SK-N-SH (cell line): ENCODE measurements at regions not wholly inside any gene's neighbourhood (a gene's known extent, or its start where the extent isn't known, plus 50 kb on each side); places are given as distances from the start of the nearest gene placed in this dataset.

Experiments
- CTCF ChIA-PET: fragments of 300-600, 350-600 bp; formaldehyde crosslinking; extraction: SDS; loops from one replicate; lab custom pipeline; 2021; lab: Yijun Ruan, JAX
- POLR2A ChIA-PET: fragments of 350-600 bp; sonication (Branson Sonifier 250); formaldehyde crosslinking; extraction: SDS; loops from one replicate; lab custom pipeline; 2020; ENCODE audit warnings: antibody characterized with exemption, inconsistent platforms; lab: Yijun Ruan, JAX
- DNase-seq: peaks from one replicate; pipeline ENCODE4 v3.0.0; 2012
- H2AFZ ChIP-seq: fragments of 200-600 bp; sonication (generic); 2 replicates; pipeline ENCODE4 v1.8.1; 2016; ENCODE audit warnings: antibody characterized with exemption, mild to moderate bottlenecking, low read depth
- H3F3A ChIP-seq: fragments of 200-600 bp; sonication (generic); replicated peaks from 2 replicates; pipeline ENCODE3; 2016; ENCODE audit warnings: antibody characterized with exemption, mild to moderate bottlenecking; ENCODE audit not compliant: insufficient read depth
- H3K27ac ChIP-seq, 2 experiments: fragments of 200-500 bp in 1 of 2; fragments of 200-600 bp in 1 of 2; sonication (Bioruptor generic) in 1 of 2; sonication (generic), shearing (Covaris generic) in 1 of 2; 2 replicates each; pipeline versions ENCODE4 v1.5.1 to v1.6.1; 2014 to 2016; ENCODE audit warnings: low read depth in 2 of 2, inconsistent platforms in 1 of 2, low read length in 1 of 2, mild to moderate bottlenecking in 1 of 2, mixed read lengths in 1 of 2
- H3K27me3 ChIP-seq: fragments of 200-600 bp; sonication (generic), shearing (Covaris generic); 2 replicates; pipeline ENCODE4 v1.6.1; 2016; ENCODE audit warnings: mixed run types; ENCODE audit not compliant: insufficient read depth
- H3K36me3 ChIP-seq, 2 experiments: fragments of 200-500 bp in 1 of 2; fragments of 200-600 bp in 1 of 2; sonication (Bioruptor generic) in 1 of 2; sonication (generic) in 1 of 2; replicated peaks in 1 of 2; 2 replicates each; pipeline versions ENCODE3 to v1.5.1; 2014 to 2016; ENCODE audit warnings: low read length in 1 of 2, mild to moderate bottlenecking in 1 of 2; ENCODE audit not compliant: insufficient read depth in 2 of 2, control insufficient read depth in 1 of 2
- H3K4me1 ChIP-seq, 2 experiments: fragments of 200-500 bp in 1 of 2; fragments of 200-600 bp in 1 of 2; sonication (Bioruptor generic) in 1 of 2; sonication (generic), shearing (Covaris generic) in 1 of 2; 2 replicates each; pipeline versions ENCODE4 v1.5.1 to v1.6.1; 2014 to 2016; ENCODE audit warnings: low read depth in 1 of 2, low read length in 1 of 2, mixed run types in 1 of 2; ENCODE audit not compliant: insufficient read depth in 2 of 2, control insufficient read depth in 1 of 2
- H3K4me2 ChIP-seq: fragments of 200-600 bp; sonication (generic), shearing (Covaris generic); 2 replicates; pipeline ENCODE4 v1.6.1; 2017; ENCODE audit warnings: mixed run types
- H3K4me3 ChIP-seq, 2 experiments: fragments of 200-500 bp in 1 of 2; fragments of 200-600 bp in 1 of 2; sonication (Bioruptor generic) in 1 of 2; sonication (generic), shearing (Covaris generic) in 1 of 2; 2 replicates each; pipeline versions ENCODE4 v1.5.1 to v1.8.1; 2014 to 2016; ENCODE audit warnings: low read depth in 2 of 2, inconsistent platforms in 1 of 2, low read length in 1 of 2, mild to moderate bottlenecking in 1 of 2, mixed read lengths in 1 of 2, moderate library complexity in 1 of 2
- H3K79me2 ChIP-seq: fragments of 200-600 bp; sonication (generic); 2 replicates; pipeline ENCODE4 v1.8.1; 2017; ENCODE audit warnings: mild to moderate bottlenecking; ENCODE audit not compliant: insufficient read depth
- H3K9ac ChIP-seq: fragments of 200-600 bp; sonication (generic); 2 replicates; pipeline ENCODE4 v1.6.1; 2017; ENCODE audit warnings: mixed run types
- H3K9me2 ChIP-seq: fragments of 200-600 bp; sonication (generic); 2 replicates; pipeline ENCODE4 v1.6.1; 2017; ENCODE audit warnings: mixed run types
- H3K9me3 ChIP-seq: fragments of 200-600 bp; sonication (generic); 2 replicates; pipeline ENCODE4 v1.6.1; 2017; ENCODE audit warnings: mixed run types, mild to moderate bottlenecking, moderate library complexity
- H4K20me1 ChIP-seq: fragments of 200-600 bp; sonication (generic); 2 replicates; pipeline ENCODE4 v1.6.1; 2017; ENCODE audit warnings: mild to moderate bottlenecking, mixed run types; ENCODE audit not compliant: insufficient read depth
- CHD2 ChIP-seq: fragments of 150-350 bp; IDR thresholded peaks from 2 replicates; pipeline ENCODE4 v1.6.1; 2018; ENCODE audit warnings: low read length; ENCODE audit not compliant: partially characterized antibody
- ELF1 ChIP-seq: IDR thresholded peaks from 2 replicates; pipeline ENCODE4 v1.4.0; 2012
- EP300 ChIP-seq, 2 experiments: IDR thresholded peaks; 2 replicates each; pipeline versions ENCODE4 v1.4.0 to v1.6.1; 2012; ENCODE audit warnings: borderline replicate concordance in 1 of 2, low read depth in 1 of 2, low read length in 1 of 2
- EZH2phosphoT487 ChIP-seq: fragments of 200-600 bp; sonication (generic); IDR thresholded peaks from 2 replicates; pipeline ENCODE4 v1.6.1; 2017; ENCODE audit warnings: low read depth, mixed run types, mild to moderate bottlenecking, antibody characterized with exemption, moderate library complexity, borderline replicate concordance
- FOSL2 ChIP-seq: IDR thresholded peaks from 2 replicates; pipeline ENCODE4 v1.4.0; 2012; ENCODE audit warnings: low read depth, mild to moderate bottlenecking, moderate library complexity, borderline replicate concordance
- FOXM1 ChIP-seq: IDR thresholded peaks from 2 replicates; pipeline ENCODE4 v1.4.0; 2012; ENCODE audit warnings: low read depth, mild to moderate bottlenecking
- GABPA ChIP-seq: IDR thresholded peaks from 2 replicates; pipeline ENCODE4 v1.4.0; 2012; ENCODE audit warnings: low read depth, mild to moderate bottlenecking
- GATA2 ChIP-seq: sonication (generic); formaldehyde crosslinking; IDR thresholded peaks from 2 replicates; pipeline ENCODE4 v1.5.0; 2020; ENCODE audit warnings: mild to moderate bottlenecking, missing genetic modification reagents
- JUND ChIP-seq: IDR thresholded peaks from 2 replicates; pipeline ENCODE4 v1.4.0; 2012
- MXI1 ChIP-seq: IDR thresholded peaks from 2 replicates; pipeline ENCODE4 v1.6.1; 2012; ENCODE audit warnings: mild to moderate bottlenecking, low read depth, low read length, improper control_type of control experiment
- RAD21 ChIP-seq: IDR thresholded peaks from 2 replicates; pipeline ENCODE4 v1.6.1; 2012; ENCODE audit warnings: mild to moderate bottlenecking, low read length
- RXRA ChIP-seq: IDR thresholded peaks from 2 replicates; pipeline ENCODE4 v1.4.0; 2012; ENCODE audit warnings: low read depth, mild to moderate bottlenecking, borderline replicate concordance
- SIN3A ChIP-seq: IDR thresholded peaks from 2 replicates; pipeline ENCODE4 v1.6.1; 2012; ENCODE audit warnings: low read depth, mild to moderate bottlenecking, low read length, moderate library complexity, borderline replicate concordance
- SMC3 ChIP-seq: IDR thresholded peaks from 2 replicates; pipeline ENCODE4 v1.6.1; 2012; ENCODE audit warnings: low read depth, low read length, improper control_type of control experiment
- TAF1 ChIP-seq: IDR thresholded peaks from 2 replicates; pipeline ENCODE4 v1.6.1; 2012; ENCODE audit warnings: low read depth, mild to moderate bottlenecking, low read length, moderate library complexity, borderline replicate concordance
- YY1 ChIP-seq: IDR thresholded peaks from 2 replicates; pipeline ENCODE4 v1.4.0; 2012; ENCODE audit warnings: low read depth, mild to moderate bottlenecking
- WGBS: methylation state at CpG from one replicate; pipeline ENCODE4 v1.1.6; 2017; ENCODE audit warnings: low lambda C conversion rate; 5-methylcytosine and 5-hydroxymethylcytosine counted together
- TF ChIP-seq, protein P1 (sequence below): fragments of 150-350 bp; IDR thresholded peaks from 2 replicates; pipeline ENCODE4 v1.6.1; 2017; ENCODE audit warnings: antibody characterized with exemption, low read length, low read depth, borderline replicate concordance
- TF ChIP-seq, protein P2 (sequence below): IDR thresholded peaks from 2 replicates; pipeline ENCODE4 v1.4.0; 2012; ENCODE audit warnings: low read depth
- TF ChIP-seq, protein P3 (sequence below): IDR thresholded peaks from 2 replicates; pipeline ENCODE4; 2012
- TF ChIP-seq, protein P4 (sequence below): fragments of 200-600 bp; sonication (generic); IDR thresholded peaks from 2 replicates; pipeline ENCODE4 v1.6.1; 2017; ENCODE audit warnings: antibody characterized with exemption, mild to moderate bottlenecking, moderate library complexity

DNA sequence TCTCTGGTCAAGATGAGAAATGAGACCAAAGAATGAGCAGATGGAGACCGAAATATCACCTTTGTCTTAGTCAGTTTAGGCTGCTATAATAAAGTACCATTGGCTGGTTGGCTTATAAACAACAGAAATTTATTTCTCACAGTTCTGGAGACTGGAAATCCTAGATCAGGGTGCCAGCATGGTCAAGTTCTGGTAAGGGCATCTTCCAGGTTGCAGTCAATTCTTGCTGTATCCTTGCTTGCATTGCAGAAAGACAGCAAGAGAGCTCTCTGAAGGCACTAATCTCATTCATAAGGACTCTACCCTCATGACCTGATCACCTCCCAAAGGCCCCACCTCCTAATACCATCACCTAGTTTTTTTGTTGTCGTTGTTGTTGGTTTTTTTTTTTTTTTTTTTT, 52.7 kb upstream of the MKLN1 start:
- Histone ChIP-seq H4K20me1 (no peaks in the 10 kb centered on the region), H3K4me1 (no peaks in the 10 kb centered on the region), H2AFZ (no peak overlapping the region), H3K9me2 (no peaks in the 10 kb centered on the region), H3K79me2 (no peaks in the 10 kb centered on the region), H3K9me3 (no peaks in the 10 kb centered on the region), H3K27me3 (no peaks in the 10 kb centered on the region), H3K4me2 (no peak overlapping the region), H3K27ac (no peak overlapping the region), H3K4me3 (no peak overlapping the region), H3K9ac (no peak overlapping the region), H3K36me3 (no peaks in the 10 kb centered on the region), H3F3A (no peaks in the 10 kb centered on the region)
- ChIA-PET POLR2A (no interaction called here), CTCF (no interaction called here)
- no peak for TF ChIP-seq YY1
- no peak for TF ChIP-seq SMC3
- TF ChIP-seq, protein P1, sequence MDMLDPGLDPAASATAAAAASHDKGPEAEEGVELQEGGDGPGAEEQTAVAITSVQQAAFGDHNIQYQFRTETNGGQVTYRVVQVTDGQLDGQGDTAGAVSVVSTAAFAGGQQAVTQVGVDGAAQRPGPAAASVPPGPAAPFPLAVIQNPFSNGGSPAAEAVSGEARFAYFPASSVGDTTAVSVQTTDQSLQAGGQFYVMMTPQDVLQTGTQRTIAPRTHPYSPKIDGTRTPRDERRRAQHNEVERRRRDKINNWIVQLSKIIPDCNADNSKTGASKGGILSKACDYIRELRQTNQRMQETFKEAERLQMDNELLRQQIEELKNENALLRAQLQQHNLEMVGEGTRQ: no peak
- no peak for TF ChIP-seq EZH2phosphoT487
- 65% methylated on average over 2 of the region's 2 CpGs for WGBS
- DNase-seq: no peak

DNA sequence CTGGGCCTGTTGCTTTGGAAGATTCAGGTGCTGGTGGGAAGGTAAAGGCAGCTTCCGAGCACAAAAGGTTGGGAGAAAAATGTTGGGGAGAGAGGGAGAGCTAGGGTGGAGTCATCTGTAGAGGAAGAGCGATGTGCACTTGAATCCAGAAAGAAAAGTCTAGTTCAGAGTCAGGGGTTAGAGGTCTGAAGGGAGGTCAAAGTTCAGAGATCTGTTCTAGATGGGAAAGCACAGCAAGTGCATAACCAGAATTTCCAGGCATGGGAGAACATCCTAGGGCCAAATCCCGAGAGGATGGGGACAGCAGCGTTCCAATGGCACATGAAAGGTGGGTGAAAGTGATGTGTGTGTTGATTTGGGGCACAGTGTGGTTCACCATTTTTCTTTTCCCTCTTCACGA, 51.5 kb upstream of the MKLN1 start:
- DNase-seq: no peak
- no peaks in the 10 kb centered on the region for H3K9me2 ChIP-seq
- H2AFZ ChIP-seq: no peak overlapping the region
- ChIA-PET CTCF (no interaction called here), POLR2A (interaction anchor here (0.6 kb wide), 1 partner anchor 175 kb away, joined by 3 read pairs; no protein-coding TSS in a partner anchor)
- no peak for TF ChIP-seq SIN3A
- TF ChIP-seq CHD2: no peak
- TF ChIP-seq FOSL2: no peak
- TF ChIP-seq, protein P2, sequence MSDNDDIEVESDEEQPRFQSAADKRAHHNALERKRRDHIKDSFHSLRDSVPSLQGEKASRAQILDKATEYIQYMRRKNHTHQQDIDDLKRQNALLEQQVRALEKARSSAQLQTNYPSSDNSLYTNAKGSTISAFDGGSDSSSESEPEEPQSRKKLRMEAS: no peak
- H3K9ac ChIP-seq: no peak overlapping the region
- no peaks in the 10 kb centered on the region for H3K27me3 ChIP-seq
- H3F3A ChIP-seq: no peaks in the 10 kb centered on the region
- no peak overlapping the region for H3K4me3 ChIP-seq
- no peaks in the 10 kb centered on the region for H4K20me1 ChIP-seq
- no peaks in the 10 kb centered on the region for H3K9me3 ChIP-seq
- no peaks in the 10 kb centered on the region for H3K36me3 ChIP-seq
- WGBS: 85% methylated on average over 5 of the region's 5 CpGs
- no peaks in the 10 kb centered on the region for H3K79me2 ChIP-seq
- no peak overlapping the region for H3K4me2 ChIP-seq
- no peak overlapping the region for H3K27ac ChIP-seq
- H3K4me1 ChIP-seq: no peaks in the 10 kb centered on the region

DNA sequence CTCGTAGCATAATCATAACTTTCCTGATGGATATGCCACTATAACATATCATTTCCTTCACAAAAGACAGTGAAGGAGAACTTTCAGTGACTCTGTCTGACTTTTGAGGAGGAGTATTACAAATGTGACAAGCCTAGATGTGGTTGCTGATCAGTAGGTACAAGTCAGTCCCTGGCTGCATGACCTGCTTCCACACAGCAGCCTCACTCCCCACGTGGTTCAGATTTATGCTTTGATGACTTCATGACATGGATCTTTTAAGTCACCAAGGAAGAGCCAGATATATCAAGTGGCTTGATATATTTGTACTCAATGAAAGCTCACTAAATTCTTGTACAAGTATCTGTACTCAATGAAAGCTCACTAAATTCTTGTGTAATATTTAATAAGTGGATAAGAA, 50.9 kb upstream of the MKLN1 start:
- ChIA-PET POLR2A (no interaction called here), CTCF (no interaction called here)
- no peak overlapping the region for H3K9ac ChIP-seq
- no peaks in the 10 kb centered on the region for H3K36me3 ChIP-seq
- no peak overlapping the region for H3K4me3 ChIP-seq
- H2AFZ ChIP-seq: no peak overlapping the region
- H3K9me3 ChIP-seq: no peaks in the 10 kb centered on the region
- no peak for TF ChIP-seq ELF1
- TF ChIP-seq GATA2 (CRISPR knock-in tag): no peak
- no peak for TF ChIP-seq RXRA
- no peak for TF ChIP-seq JUND
- no peak for TF ChIP-seq RAD21
- no peak for TF ChIP-seq MXI1
- TF ChIP-seq, protein P3, sequence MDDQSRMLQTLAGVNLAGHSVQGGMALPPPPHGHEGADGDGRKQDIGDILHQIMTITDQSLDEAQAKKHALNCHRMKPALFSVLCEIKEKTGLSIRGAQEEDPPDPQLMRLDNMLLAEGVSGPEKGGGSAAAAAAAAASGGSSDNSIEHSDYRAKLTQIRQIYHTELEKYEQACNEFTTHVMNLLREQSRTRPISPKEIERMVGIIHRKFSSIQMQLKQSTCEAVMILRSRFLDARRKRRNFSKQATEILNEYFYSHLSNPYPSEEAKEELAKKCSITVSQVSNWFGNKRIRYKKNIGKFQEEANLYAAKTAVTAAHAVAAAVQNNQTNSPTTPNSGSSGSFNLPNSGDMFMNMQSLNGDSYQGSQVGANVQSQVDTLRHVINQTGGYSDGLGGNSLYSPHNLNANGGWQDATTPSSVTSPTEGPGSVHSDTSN: no peak
- TF ChIP-seq FOXM1: no peak
- no peak for TF ChIP-seq EP300 (IDR thresholded peaks at IDR 0.05; ENCODE audit: borderline replicate concordance in 1 of 2, low read depth in 1 of 2, low read length in 1 of 2)
- TF ChIP-seq GABPA: no peak
- TF ChIP-seq, protein P4, sequence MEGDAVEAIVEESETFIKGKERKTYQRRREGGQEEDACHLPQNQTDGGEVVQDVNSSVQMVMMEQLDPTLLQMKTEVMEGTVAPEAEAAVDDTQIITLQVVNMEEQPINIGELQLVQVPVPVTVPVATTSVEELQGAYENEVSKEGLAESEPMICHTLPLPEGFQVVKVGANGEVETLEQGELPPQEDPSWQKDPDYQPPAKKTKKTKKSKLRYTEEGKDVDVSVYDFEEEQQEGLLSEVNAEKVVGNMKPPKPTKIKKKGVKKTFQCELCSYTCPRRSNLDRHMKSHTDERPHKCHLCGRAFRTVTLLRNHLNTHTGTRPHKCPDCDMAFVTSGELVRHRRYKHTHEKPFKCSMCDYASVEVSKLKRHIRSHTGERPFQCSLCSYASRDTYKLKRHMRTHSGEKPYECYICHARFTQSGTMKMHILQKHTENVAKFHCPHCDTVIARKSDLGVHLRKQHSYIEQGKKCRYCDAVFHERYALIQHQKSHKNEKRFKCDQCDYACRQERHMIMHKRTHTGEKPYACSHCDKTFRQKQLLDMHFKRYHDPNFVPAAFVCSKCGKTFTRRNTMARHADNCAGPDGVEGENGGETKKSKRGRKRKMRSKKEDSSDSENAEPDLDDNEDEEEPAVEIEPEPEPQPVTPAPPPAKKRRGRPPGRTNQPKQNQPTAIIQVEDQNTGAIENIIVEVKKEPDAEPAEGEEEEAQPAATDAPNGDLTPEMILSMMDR: no peak
- TF ChIP-seq TAF1: no peak
- no peak for DNase-seq
- no peaks in the 10 kb centered on the region for H3K4me1 ChIP-seq
- H4K20me1 ChIP-seq: no peaks in the 10 kb centered on the region
- H3K79me2 ChIP-seq: no peaks in the 10 kb centered on the region
- H3K4me2 ChIP-seq: no peak overlapping the region
- H3K9me2 ChIP-seq: no peaks in the 10 kb centered on the region
- no peak overlapping the region for H3K27ac ChIP-seq
- H3K27me3 ChIP-seq: no peaks in the 10 kb centered on the region
- H3F3A ChIP-seq: no peaks in the 10 kb centered on the region
- 69% methylated on average over 2 of the region's 2 CpGs for WGBS
